NCI-H1694 treated with DMSO at 0.1 percent for 48 hours (cell line): ENCODE measurements at regions not wholly inside any gene's neighbourhood (a gene's known extent, or its start where the extent isn't known, plus 50 kb on each side); places are given as distances from the start of the nearest gene placed in this dataset.
"Not testable (repeated sequence)": the region's sequence is repeated elsewhere in the genome, so short reads cannot be mapped to it uniquely, and the experiment has no call there.

Source experiments
- DNase-seq: peaks from one replicate; lab custom pipeline; 2025; lab: John Stamatoyannopoulos, UW

DNA sequence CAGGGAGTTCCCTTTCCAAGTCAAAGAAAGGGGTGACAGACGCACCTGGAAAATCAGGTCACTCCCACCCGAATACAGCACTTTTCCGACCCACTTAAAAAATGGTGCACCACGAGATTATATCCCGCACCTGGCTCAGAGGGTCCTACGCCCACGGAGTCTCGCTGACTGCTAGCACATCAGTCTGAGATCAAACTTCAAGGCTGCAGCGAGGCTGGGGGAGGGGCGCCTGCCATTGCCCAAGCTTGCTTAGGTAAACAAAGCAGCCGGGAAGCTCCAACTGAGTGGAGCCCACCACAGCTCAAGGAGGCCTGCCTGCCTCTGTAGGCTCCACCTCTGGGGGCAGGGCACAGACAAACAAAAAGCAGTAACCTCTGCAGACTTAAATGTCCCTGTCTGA is 277.8 kb upstream of the ARHGAP42 start:
- DNase-seq = not testable (repeated sequence)

DNA sequence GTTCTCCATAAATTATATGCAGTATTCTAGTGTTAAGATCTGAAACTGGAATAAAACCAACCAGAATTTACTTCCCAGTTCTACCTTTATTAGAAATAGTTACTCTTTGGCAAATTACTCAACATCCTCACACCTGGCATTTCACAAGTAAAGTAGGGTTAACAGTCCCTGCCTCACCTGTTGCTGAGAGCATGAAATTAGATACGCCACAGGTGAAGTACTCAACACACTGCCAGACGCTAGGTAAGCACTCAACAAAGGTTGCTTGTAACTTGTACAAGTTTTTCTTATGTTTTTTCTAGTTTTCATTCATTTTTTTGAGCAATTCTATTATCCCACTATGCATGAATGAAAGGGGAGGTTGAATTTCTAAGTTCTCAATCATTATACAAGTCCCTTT is 267.6 kb upstream of the ARHGAP42 start:
- no peak for DNase-seq

DNA sequence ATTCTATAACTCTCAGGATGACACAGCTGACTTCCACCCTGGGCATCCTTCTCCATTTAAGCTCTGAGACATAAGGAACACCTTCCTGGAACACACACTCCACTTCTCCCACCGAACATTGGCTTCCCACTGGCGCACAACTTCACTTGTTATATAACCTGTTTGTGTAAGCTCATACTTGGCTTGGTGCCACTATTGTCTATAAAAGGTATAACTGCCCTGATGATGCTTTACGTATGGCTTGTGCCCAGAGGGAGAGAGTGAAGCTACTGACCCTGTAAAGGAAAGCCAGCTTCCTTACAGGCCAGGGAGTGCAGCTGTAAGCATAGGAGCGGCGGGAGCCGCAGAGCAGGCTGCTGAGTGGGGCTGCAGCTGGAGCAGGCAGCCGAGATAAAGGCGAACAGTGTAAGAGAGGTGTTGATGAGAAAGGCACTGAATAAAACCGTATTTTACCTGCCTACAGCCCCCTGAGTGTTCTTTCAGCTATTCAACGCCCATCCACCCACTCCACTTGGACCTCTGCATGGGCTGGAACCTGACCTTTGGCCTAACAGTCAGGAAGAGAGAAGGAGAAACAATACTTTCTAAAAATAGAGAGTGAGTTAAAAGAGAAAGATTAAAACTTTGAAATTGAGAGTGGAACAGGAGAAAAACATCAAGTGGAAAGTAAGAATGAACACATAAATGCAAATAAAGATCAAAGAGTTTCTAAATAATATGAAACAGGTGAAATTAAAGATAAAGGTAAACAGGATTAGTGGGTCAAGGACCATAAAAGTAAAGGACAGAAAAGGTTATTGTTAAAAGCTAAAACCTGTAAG is 252.1 kb upstream of the ARHGAP42 start:
- DNase-seq = no peak

DNA sequence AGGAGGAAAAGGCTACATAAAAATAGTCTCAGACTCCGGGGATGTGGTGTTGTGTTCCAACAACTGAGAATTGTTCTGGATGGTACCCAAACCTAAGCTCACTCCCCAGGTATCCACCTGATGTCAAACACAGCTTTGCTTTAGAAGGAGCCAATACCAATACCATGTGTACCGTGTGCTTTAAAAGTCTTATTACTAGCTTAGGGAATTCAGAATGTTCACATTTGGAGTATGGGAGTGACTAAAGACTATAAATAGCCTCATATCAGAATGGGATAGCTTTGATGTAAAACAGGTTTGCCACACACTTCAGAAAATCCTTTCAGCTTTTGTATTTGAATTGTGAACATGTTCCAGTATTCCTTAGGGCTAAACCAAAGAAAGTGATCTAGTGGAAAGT is 248.7 kb upstream of the ARHGAP42 start:
- DNase-seq = no peak

DNA sequence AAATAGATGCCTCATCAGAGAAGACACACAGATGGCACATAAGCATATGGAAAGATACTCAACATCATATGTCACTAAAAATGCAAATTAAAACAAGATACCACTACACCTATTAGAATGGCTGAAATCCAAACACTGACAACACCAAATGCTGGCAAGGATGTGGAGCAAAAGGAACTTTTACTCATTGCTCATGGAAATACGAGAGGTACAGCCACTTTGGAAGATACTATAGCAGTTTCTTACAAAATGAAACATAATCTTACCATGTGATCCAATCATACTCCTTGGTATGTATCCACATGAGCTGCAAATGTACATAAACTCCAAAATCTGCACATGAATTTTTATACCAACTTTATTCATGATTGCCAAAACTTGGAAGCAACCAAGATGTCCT is 246.0 kb upstream of the ARHGAP42 start:
- no peak for DNase-seq

DNA sequence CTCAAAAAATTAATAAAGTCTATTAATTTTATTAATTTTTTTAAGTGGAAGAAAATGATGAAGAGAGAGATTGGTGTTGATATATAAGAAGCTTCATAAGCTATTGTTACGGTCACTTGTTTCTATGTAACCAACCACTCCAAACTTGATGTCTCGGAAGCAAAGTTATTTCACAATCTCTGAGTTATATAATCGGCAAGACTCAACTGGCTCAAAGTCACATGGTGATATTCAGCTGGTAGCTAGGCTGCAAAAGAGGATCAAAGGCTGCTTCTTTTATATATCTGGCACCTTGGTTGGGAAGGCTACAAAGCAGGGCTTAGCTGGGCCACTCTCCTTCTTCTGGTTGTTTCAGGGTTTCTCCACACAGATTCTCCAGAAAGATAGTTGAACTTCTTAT is 245.1 kb upstream of the ARHGAP42 start:
- no peak for DNase-seq

DNA sequence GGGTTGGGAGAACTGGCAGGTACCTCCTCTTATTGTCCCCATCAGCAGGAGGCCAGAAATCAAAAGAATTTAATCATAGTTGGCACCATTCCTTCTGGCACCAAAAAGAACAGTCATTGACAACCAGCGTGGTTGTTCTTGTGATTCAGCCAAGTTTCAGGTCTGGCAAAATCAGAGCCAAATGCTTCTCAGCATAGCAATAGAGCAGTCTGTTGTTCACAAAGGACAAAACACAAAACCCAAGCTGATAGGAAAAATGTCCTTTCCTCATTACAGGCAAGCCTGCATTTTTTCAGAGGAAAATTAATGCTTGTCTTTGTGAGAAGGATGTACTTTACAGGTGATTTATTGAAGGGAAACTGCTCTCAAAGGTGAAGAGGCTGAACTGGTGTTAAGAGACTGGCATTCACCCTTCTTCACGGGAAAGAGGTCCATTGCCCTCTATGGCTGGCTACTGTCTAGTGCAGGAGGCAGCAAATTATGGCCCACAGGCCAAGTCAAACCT is 241.8 kb upstream of the ARHGAP42 start:
- DNase-seq = no peak

DNA sequence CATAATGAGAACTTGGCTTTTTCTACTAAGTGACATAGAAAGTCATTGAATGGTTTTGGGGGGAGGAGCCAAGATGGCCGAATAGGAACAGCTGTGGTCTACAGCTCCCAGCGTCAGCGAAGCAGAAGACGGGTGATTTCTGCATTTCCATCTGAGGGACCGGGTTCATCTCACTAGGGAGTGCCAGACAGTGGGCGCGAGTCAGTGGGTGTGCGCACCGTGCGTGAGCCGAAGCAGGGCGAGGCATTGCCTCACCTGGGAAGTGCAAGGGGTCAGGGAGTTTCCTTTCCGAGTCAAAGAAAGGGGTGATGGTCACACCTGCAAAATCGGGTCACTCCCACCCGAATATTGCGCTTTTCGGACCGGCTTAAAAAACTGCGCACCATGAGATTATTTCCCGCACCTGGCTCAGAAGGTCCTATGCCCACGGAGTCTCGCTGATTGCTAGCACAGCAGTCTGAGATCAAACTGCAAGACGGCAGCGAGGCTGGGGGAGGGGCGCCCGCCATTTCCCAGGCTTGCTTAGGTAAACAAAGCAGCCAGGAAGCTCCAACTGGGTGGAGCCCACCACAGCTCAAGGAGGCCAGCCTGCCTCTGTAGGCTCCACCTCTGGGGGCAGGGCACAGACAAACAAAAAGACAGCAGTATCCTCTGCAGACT is 235.2 kb upstream of the ARHGAP42 start:
- DNase-seq = not testable (repeated sequence)

DNA sequence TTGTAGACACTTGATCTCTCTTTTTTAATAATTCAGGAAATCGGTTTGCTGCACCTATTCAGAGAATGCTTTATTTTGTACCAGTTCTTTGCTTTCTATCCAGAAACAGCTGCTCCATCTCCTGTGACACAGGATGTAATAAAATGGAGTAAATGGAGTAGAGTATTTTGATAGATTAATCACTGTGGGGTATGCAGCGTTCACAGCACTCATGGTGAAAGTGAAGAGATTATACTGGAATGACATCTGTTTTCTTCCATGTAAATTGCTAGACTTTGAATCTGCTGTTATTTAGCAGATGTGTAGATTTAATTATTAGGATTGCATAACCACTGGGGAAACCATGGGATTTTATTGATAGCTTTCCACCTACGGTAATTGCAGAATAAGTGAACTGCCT is 227.3 kb upstream of the ARHGAP42 start:
- DNase-seq = no peak

DNA sequence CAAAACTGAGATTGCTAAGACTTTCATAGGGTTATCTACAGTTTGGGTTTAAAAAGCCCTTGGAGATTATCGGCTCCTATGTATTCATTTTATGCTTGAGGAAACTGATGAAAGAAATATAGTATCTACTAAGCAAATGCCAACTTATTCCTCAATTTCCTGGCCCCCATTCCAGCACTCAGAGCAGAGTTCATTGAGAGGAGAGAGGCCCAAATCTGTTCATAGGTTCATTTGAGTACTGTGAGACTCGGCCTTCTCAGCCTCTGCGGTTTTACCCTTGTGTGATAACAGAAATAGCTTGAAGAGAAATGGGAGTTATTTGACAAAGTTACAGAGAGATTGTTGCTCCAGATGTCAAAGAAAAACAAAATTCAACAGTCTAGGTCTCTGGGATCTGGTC is 226.7 kb upstream of the ARHGAP42 start:
- DNase-seq = no peak

DNA sequence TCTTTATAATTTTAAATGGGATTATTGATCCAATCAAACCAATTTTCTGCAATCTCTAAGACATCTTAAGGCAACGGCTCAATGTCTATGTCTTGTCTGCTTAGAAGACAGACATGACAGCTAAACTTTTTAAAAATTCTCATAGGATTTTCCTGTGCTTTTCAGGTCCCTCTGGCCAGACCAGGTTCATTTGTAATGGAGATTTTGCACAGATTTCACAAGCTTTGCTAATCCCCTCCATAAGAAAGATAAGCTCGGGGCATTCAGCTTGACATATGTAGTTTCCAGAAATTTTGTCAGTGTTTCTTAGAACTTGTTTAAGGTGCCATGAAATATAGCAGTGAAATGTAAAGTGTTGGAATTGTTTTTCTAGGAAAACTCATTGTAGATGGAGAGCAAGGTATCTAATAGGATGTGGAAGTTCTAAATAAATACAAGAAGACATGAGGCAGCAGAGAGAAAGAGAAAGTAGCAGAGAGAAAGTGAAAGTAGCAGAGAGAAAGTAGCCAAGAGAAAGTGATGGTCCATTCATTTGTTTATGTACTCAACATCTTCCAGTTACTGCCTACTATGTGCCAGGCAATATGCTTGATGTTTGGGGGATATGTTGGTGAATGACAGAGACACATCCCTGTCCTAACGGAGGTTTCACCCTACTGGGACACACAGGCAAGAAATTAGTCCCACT is 219.1 kb upstream of the ARHGAP42 start:
- no peak for DNase-seq

DNA sequence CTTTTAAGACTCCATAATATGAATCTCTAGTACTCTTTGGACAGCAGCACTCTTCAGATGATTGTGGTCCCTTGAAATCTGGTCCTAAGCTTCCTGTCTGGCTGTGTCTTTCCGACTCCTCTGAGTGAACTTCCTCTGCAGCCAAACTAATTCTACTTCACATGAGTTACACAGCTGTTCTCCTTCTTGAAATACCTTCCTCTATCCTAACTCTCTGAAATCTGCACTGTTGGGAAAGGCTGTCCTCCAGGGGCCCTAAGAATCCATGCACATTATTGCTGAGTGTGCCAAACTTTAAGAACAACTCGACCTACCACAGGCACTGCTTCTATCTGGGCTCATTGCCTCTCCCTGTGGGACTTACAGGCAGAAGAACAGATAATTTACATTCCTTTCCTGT is 217.3 kb upstream of the ARHGAP42 start:
- DNase-seq = no peak

DNA sequence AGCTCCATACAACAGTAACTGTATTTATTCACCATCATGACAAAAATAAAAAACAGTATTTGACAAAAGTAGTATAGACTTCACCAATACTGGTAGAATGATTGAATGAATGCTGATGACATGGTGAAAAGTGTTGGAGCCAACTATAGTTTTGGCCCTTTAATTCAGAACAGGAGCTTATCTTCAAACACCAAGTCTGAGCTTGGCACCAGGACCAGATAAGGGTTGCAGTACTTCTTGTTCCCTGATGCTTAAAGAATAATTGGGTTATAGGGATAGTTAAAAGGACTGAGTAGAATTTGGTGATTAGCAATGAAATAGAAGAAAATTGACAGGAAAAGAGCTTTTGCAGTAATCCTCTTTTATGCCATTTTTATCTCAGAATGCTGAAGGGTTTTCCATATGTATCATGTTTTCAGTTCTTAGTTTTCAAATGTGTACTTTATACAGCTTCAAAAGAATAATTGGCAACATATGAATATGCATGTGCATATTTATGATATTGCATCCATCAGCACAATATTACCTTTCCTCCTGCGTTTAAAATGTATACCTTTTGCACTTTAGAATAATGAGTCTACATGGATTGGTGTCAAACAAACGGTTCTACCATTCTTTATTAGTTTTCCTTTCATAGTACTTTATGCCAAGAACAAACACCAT is 214.2 kb upstream of the ARHGAP42 start:
- DNase-seq = no peak

DNA sequence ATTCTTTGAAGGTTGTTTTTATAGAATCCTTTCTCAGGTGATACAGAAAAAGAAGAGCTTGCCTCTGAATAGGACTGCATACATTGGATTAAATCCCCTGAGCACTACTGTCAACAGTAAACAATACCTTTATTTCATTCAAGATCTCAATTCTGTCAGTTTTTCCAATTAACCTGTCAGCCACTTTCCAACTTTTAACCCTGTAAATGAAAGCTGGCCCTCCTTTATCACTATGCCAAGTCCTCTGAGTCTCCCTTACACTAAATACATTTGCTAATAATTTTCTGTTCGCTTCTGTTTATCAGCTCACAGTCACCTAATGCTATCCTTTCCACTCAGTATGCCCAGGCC is 213.7 kb upstream of the ARHGAP42 start:
- no peak for DNase-seq

DNA sequence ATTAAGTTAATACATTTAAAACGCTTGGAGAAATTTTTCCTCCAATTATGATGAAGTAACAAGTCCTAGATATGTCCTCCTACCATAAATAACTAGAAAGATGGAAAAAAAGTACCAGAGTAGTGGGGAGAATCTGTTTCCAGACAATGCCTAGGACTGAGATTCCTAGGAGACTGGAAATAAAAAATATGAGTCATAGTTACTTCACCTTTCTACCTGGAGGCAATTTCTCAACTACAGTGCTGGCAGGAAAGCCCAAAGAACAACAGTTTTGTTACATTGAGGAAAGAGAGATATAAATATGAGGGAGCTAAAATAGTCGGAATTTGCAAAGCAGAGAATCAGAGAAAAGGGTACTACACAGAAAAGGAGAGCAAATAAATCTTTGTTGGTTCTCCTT is 202.1 kb upstream of the ARHGAP42 start:
- DNase-seq = no peak

DNA sequence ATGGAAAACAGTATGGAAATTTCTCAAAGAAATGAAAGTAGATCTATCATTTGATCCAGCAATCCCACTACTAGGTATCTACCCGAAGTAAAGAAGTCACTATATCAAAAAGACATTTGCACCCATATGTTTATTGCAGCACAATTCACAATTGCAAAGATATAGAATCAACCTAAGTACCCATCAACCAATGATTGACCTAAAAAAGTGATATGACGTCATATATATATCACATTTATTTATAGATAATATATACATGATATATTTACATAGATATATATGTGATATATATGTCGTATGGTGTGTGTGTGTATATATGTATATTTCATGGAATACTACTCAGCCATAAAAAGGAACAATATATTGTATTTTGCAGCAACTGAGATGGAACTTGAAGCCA is 188.3 kb upstream of the ARHGAP42 start:
- DNase-seq = no peak

DNA sequence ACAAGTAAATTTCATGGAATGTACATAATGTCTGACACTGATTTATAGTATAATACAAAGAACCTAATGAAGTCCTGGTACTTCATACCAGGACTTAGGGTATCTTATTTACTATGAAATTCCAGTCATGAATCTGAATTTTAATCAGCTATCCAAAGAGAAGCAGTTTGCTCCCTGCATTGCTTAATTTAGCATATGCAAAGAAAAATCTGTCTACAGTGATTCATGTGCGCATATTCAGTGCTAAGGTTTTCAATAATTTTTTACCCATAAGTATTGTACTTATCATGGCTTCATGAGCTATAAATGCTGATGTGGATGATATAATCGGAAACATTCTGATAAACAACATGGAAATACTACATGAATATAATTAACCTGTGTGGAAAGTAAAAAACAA is 185.6 kb upstream of the ARHGAP42 start:
- DNase-seq = no peak

DNA sequence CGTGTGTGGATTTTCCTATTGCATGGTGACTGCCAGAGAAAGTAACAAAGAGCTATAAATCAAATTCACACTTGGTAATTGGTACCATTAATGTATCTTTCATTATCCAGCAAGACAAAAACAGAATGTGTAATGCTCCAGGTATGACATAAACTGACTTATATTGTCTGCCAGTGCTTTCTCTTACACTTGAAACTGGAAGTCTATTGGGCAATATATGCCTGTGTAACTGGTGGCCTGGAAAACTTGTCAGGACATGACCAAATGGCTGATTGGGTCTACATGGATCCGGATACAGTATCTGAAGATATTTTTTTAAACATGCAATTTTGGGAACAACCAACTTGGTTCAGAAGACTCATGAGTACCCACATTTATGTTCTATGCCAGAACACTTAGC is 174.6 kb upstream of the ARHGAP42 start:
- DNase-seq = no peak

DNA sequence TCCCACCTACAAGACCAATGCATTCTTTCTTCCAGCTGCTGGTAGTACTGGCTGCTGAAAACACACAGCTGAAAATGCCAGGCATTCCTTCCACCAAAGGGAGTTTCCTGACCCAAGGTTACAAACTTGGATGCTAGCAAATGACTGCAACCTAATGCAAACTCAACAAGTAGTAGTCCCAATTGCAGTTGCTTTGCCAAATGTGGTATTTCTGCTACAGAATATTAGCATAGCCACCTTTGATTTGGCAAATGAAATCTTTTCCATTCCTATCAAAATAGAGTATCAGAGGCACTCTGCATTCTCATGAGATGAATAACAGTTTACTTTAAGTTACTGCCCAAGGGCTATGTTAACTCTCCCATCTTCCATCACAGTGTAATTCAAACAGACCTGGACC is 172.0 kb upstream of the ARHGAP42 start:
- no peak for DNase-seq

DNA sequence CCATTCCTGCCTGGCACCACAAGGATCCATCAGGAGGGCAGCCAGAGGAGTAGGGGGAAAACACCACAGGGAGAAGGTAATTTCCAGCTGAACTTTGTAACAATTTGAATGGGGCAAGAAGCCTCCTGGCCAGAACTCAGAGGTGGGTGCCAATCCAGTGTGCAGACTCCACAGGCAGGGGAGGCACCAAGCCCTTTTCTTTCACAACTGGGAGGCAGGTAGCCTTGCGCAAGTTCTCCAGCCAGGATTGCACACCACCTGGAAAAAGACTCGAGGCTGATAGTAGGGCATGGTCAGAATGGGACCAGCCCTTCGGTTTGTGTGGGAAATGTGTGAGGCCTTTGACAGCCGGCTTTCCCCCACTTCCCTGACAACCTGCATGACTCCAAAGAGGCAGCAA is 161.9 kb upstream of the ARHGAP42 start:
- DNase-seq = no peak

DNA sequence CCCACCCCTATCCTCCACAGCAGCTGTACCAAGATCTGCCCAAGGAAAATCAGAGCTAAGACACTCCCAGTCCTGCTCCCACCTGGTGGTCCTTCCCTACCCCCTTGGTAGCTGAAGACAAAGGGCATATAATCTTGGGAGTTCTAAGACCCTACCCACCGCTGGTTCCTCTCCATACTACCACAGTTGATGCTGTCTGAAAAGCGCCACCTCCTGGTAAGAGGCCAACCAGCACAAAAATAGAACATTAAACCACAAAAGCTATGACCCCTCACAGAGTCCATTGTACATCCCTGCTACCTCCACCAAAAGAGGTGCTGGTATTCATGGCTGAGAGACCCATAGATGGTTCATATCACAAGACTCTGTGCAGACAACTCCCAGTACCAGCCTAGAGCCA is 161.5 kb upstream of the ARHGAP42 start:
- DNase-seq = no peak

DNA sequence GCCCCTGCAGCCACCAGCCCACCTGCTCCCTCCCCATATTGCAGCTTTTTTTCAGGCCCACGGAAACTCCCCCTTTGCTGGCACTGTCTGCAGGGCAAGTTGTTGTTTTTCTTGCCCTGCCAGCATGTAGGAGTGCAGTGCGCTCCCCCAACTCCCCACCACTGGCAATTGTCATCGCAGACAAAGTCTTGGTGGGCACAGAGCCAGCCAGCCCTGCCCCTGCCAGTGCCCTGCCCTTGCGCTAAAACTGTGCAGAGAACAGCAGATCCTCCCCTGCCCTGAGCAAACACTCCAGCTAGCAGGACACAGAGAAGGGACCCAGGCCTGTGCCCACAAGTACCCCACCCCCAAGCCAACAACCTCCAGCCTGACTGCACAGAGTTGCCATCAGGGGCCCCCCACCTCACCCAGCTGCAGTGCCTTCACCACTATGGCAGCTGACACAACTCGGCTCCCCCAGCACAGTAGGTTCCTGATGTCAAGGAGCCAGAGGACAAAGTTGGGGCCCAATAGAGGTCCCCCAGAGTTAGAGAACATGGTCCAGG is 158.1 kb upstream of the ARHGAP42 start:
- DNase-seq = no peak
